IPS-15b (cell line): ENCODE measurements at regions not wholly inside any gene's neighbourhood (a gene's known extent, or its start where the extent isn't known, plus 50 kb on each side); places are given as distances from the start of the nearest gene placed in this dataset.

ENCODE experiments used
- H3K27me3 ChIP-seq: one replicate; pipeline ENCODE4 v1.6.1; 2013; ENCODE audit warnings: low read length; ENCODE audit not compliant: control insufficient read depth, insufficient read depth
- H3K36me3 ChIP-seq: one replicate; pipeline ENCODE4 v1.6.1; 2013; ENCODE audit warnings: low read length; ENCODE audit not compliant: control insufficient read depth, insufficient read depth
- H3K4me1 ChIP-seq: one replicate; pipeline ENCODE4 v1.6.1; 2013; ENCODE audit warnings: mild to moderate bottlenecking, low read length; ENCODE audit not compliant: control insufficient read depth, insufficient read depth
- H3K4me3 ChIP-seq: one replicate; pipeline ENCODE4 v1.5.1; 2013; ENCODE audit warnings: low read depth, low read length
- H3K9ac ChIP-seq: one replicate; pipeline ENCODE4 v1.6.1; 2013; ENCODE audit warnings: low read depth, mild to moderate bottlenecking, low read length
- H3K9me3 ChIP-seq: one replicate; pipeline ENCODE4 v1.6.1; 2013; ENCODE audit warnings: mild to moderate bottlenecking, low read length; ENCODE audit not compliant: control insufficient read depth, insufficient read depth

DNA sequence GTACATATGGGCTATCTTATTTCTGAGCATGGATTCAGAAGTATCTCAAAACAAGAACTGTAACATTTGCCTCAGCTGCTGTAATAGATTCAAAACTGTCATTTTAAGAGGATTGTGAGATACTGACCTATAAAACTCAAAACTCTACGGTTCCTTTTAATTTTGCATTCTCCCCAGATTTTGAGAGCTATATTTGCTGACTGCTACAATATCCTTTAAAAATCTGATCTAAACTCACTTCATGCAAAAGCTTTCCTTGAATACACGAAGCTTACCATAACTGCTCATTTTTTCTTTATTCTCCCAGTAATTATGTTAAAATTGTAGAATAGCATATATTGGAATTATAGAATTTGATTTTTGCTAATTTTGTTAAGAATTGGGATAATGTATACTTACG lies 158.7 kb upstream of the ROBO1 start:
- Histone ChIP-seq H3K27me3 (no peaks in the 10 kb centered on the region), H3K4me3 (no peak overlapping the region), H3K9ac (no peak overlapping the region), H3K36me3 (no peaks in the 10 kb centered on the region), H3K4me1 (no peaks in the 10 kb centered on the region), H3K9me3 (no peaks in the 10 kb centered on the region)

DNA sequence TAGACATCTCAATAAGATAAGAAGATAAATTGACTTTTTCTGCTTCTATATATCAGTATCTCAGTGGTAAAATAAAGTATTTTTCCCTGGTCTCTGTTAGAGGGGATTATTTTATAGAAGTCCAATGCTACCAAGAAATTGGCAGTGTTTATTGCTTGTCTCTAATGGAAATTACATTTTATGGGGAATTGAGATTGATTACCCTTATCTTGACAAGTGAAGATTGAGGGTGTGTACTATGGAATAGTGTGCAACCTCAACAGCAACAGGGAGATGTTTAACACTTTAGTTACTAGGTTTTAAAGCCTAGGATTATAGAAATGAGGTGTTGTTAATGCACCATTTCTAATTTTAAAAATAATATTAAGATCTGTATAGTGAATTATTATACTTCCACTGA lies 154.8 kb upstream of the ROBO1 start:
- Histone ChIP-seq H3K36me3 (no peaks in the 10 kb centered on the region), H3K4me3 (no peak overlapping the region)

DNA sequence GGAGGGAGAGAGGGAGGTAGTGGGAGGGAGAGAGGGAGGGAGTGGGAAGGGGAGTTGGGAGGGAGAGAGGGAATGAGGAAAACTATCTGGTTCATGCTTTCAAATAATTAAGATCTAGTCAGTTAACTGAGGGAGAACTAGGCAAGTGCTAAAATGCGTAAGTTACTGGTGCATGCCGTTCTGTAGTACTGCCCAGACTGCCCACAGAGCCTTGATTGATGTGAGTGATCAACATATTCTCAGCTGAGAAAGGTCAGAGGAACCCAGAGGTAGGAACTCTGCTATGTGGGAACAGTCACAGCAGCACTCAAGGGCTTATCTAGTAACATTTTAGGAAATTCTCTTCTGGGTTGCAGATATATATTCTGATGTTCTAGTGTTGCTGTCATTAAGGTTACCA lies 149.8 kb upstream of the ROBO1 start:
- Histone ChIP-seq H3K36me3 (no peaks in the 10 kb centered on the region), H3K27me3 (no peaks in the 10 kb centered on the region), H3K9me3 (no peaks in the 10 kb centered on the region), H3K4me1 (no peaks in the 10 kb centered on the region), H3K4me3 (no peak overlapping the region), H3K9ac (no peak overlapping the region)

More for the DNA sequence above, 154.8 kb upstream of the ROBO1 start:
- Histone ChIP-seq H3K4me1 (no peaks in the 10 kb centered on the region), H3K9ac (no peak overlapping the region), H3K27me3 (no peaks in the 10 kb centered on the region), H3K9me3 (no peaks in the 10 kb centered on the region)

GRCh38 chr3:79910337-79910736 lies 142.5 kb upstream of the ROBO1 start:
- H3K27me3 ChIP-seq, result no peaks in the 10 kb centered on the region
- H3K4me1 ChIP-seq, result no peaks in the 10 kb centered on the region
- no peak overlapping the region for H3K4me3 ChIP-seq
- no peak overlapping the region for H3K9ac ChIP-seq
- H3K9me3 ChIP-seq, result no peaks in the 10 kb centered on the region
- no peaks in the 10 kb centered on the region for H3K36me3 ChIP-seq

- Histone ChIP-seq H3K36me3 (no peaks in the 10 kb centered on the region), H3K27me3 (no peaks in the 10 kb centered on the region), H3K4me1 (no peaks in the 10 kb centered on the region)
Measured at GRCh38 chr3:79906106-79906505, 138.3 kb upstream of the ROBO1 start.

GRCh38 chr3:79902151-79902550 lies 134.4 kb upstream of the ROBO1 start:
- no peaks in the 10 kb centered on the region for H3K9me3 ChIP-seq
- no peak overlapping the region for H3K9ac ChIP-seq
- H3K4me3 ChIP-seq, result no peak overlapping the region
- no peaks in the 10 kb centered on the region for H3K27me3 ChIP-seq
- no peaks in the 10 kb centered on the region for H3K4me1 ChIP-seq
- no peaks in the 10 kb centered on the region for H3K36me3 ChIP-seq

More at GRCh38 chr3:79906106-79906505, 138.3 kb upstream of the ROBO1 start:
- Histone ChIP-seq H3K4me3 (no peak overlapping the region), H3K9ac (no peak overlapping the region), H3K9me3 (no peaks in the 10 kb centered on the region)

- Histone ChIP-seq H3K4me3 (no peak overlapping the region), H3K36me3 (no peaks in the 10 kb centered on the region), H3K9me3 (no peaks in the 10 kb centered on the region), H3K9ac (no peak overlapping the region), H3K4me1 (no peaks in the 10 kb centered on the region), H3K27me3 (no peaks in the 10 kb centered on the region)
Measured at GRCh38 chr3:79898907-79899306, 131.1 kb upstream of the ROBO1 start.

GRCh38 chr3:79896086-79896485 lies 128.3 kb upstream of the ROBO1 start:
- H3K4me3 ChIP-seq, result no peak overlapping the region
- H3K9ac ChIP-seq, result no peak overlapping the region
- H3K27me3 ChIP-seq, result no peaks in the 10 kb centered on the region
- H3K36me3 ChIP-seq, result no peaks in the 10 kb centered on the region
- no peaks in the 10 kb centered on the region for H3K4me1 ChIP-seq
- no peaks in the 10 kb centered on the region for H3K9me3 ChIP-seq

GRCh38 chr3:79887213-79887612 lies 119.4 kb upstream of the ROBO1 start:
- Histone ChIP-seq H3K27me3 (no peaks in the 10 kb centered on the region), H3K9me3 (no peaks in the 10 kb centered on the region), H3K4me3 (no peak overlapping the region), H3K9ac (no peak overlapping the region), H3K36me3 (no peaks in the 10 kb centered on the region), H3K4me1 (no peaks in the 10 kb centered on the region)

DNA sequence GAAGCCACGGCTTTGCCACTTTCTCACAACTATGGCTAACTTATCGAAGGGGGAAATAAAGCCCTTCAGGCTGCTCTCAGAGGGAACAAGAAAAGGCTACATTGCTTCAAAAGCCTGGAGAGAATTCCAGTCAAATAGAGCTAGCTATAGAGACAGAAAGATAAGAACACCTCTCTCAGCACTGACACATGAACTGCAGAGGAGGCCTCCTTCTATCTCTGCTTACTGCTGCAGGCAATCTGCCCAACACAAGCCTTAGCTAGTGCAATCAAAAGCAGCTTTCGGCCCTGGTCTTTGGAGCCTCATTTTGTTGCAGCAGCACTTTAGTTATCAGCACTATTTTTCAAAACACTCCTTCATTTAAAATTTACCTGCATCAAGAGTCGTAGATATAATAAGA lies 118.4 kb upstream of the ROBO1 start:
- H3K36me3 ChIP-seq, result no peaks in the 10 kb centered on the region
- no peaks in the 10 kb centered on the region for H3K9me3 ChIP-seq
- H3K4me1 ChIP-seq, result no peaks in the 10 kb centered on the region
- no peak overlapping the region for H3K9ac ChIP-seq
- no peak overlapping the region for H3K4me3 ChIP-seq
- H3K27me3 ChIP-seq, result no peaks in the 10 kb centered on the region

- H3K9me3 ChIP-seq, result no peaks in the 10 kb centered on the region
- no peaks in the 10 kb centered on the region for H3K27me3 ChIP-seq
- no peaks in the 10 kb centered on the region for H3K36me3 ChIP-seq
- no peak overlapping the region for H3K4me3 ChIP-seq
- no peaks in the 10 kb centered on the region for H3K4me1 ChIP-seq
- no peak overlapping the region for H3K9ac ChIP-seq
Measured at GRCh38 chr3:79885407-79885806, 117.6 kb upstream of the ROBO1 start.

- H3K4me1 ChIP-seq, result no peaks in the 10 kb centered on the region
- no peak overlapping the region for H3K9ac ChIP-seq
- no peaks in the 10 kb centered on the region for H3K27me3 ChIP-seq
- no peaks in the 10 kb centered on the region for H3K36me3 ChIP-seq
- H3K9me3 ChIP-seq, result no peaks in the 10 kb centered on the region
- no peak overlapping the region for H3K4me3 ChIP-seq
Measured at GRCh38 chr3:79884354-79884753, 116.6 kb upstream of the ROBO1 start.

DNA sequence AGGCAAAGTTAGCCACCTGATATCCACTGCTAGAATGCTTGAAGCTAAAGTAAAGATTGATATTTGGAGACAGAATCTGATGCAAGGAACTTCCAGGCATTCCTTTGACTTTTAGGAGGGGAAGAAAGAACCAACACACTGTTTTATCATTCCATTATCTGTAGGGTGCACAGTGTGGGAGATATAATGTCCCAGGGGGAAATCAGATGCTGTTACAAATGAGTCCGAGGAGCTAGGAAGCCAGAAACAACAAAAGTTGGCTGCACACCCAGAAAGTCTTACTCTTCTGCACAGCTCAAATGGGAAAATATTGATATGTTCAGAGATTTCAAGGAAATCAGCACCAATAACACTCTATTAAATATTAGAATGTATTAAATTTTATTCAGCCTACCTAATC lies 113.6 kb upstream of the ROBO1 start:
- H3K9me3 ChIP-seq, result no peaks in the 10 kb centered on the region
- no peaks in the 10 kb centered on the region for H3K4me1 ChIP-seq
- H3K9ac ChIP-seq, result no peak overlapping the region
- H3K27me3 ChIP-seq, result no peaks in the 10 kb centered on the region
- no peaks in the 10 kb centered on the region for H3K36me3 ChIP-seq
- no peak overlapping the region for H3K4me3 ChIP-seq
